Mucosa of gallbladder (tissue), 1 donor: ENCODE measurements at regions not wholly inside any gene's neighbourhood (a gene's known extent, or its start where the extent isn't known, plus 50 kb on each side); places are given as distances from the start of the nearest gene placed in this dataset.

ENCODE experiments used
- DNase-seq: peaks from one replicate; pipeline ENCODE4 v3.0.0-alpha.2; 2020; ENCODE audit warnings: low spot score
- donor health status: DM: no; HTN: no; CAD: no.

DNA sequence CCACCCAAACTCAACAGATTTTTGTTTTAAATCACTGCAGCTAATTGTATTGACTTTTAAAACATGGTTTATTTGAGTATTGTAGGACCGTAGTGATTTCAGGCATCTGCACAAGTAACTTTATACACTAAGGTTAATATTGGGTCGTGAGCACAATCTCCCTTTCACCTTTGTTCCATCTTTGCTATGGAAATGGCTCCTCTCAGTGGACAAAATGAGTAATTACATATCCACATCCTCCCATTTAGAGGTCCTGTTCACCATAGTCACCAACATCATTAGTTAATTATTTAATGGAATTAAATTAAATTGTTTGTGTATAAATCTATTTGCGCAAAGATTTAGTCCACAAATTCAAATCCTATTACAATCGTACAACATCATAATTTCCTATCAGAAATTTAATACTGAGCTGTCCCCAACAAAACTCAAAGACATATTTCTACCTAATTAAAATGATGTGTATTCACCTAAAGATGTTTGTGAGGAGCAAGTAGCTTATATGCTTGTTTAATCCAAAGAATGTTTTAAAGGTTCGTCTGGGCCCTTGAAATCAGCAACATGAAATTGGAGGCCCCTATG lies 173.0 kb upstream of the DAPK1 start:
- DNase-seq = no peak

DNA sequence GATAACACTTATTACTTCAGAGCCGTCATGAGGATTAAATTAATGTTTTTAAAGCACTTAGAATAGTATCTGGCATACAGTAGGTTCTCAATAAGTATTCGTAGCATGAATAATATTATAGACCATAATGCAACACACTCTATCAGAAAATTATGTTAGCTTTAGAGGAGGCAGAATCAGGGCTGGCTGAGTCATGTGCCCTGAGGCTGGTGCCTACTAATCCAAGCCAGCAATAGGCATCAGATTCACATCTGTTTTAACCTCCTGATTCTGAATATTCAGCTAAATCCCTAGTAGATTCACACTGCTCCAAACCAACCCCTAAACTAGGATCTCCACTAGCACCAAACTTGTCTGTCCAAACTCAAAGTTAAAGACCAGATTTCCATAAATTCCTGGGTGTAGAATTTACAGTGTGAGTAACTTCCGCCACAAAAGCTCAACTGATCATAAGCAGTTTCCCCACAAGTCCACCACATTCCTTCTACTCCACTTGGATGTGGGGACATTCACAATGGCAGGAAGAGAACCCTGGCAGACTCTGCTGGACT lies 170.0 kb upstream of the DAPK1 start:
- no peak for DNase-seq

- DNase-seq = no peak
These were observed 163.9 kb upstream of the DAPK1 start for GRCh38 chr9:87333802-87334201.

DNA sequence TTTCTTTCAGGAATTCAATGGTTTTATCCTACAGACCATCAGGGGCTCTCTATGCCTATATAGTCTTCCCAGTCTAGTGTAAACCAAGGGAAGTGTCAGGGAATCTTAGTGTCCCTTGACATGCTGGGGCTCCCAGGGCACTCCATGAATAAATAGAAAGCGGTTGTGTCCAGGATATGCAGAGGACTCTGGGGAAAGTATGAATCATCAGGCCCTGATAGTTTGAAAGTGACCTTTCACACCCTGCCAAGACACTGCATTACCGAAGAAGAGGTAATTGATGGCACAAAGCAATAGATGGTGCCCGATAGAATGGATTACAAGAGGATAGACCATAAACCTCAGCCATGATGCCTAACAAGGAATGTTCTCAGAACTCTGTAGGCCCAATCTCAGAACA lies 163.3 kb upstream of the DAPK1 start:
- DNase-seq = no peak

DNA sequence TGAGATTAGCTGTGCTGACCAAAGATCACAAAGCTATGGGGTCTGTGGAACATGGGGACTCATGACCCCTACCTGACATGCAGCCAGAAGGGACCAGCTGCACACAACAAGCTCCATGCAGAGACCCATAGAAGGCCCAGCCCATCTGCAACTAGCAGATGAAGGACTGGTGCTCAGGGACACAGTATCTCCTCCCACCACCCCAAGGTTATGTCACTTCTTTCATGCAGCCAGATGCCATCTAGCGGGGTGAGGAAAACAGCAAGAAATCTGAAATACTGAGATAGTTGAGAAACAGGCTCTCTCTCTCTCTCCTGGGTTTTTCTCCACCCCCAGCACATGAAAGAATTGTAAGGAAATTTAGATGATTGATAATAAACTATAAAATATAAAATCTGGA lies 161.3 kb upstream of the DAPK1 start:
- DNase-seq = peak; percentile 15

- DNase-seq = peak; percentile 51
These were observed 160.7 kb upstream of the DAPK1 start for GRCh38 chr9:87336914-87337333.

DNA sequence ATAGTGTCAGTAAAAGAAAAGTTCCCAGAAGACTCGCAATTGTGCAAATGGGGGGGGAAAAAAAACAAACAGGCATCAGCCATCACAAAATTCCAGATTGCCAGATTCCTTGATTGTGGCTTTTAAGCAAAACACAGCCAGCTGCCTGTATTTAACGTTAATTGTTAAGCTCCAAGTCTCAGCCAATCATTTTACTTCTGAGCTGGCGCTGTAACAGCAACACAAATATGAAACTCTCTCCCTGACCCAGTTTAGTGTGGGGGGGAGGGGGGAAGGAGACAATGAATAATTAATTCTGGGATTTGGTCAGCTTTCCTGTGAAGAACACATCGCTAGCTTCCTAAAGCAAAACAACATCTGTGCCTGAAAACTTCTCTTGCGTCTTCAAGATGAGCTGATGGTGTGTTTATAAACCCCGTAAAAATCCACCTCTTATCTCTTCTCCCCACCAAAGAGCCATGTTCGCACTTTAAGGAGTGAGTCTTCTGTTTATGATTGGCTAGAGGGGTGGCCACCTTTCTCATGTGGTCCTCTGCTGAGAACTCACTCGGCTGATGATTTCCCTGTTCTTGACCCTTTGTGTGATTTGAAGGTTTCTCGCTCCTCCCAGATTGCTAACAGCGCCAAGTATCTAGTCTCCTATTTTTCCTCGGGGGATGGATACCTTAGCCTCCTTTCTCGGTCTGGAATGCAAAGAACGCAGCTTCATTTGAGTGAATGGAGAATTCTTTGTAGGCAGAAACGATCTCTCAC lies 160.2 kb upstream of the DAPK1 start:
- DNase-seq = peak; percentile 45

- no peak for DNase-seq
These were observed 159.3 kb upstream of the DAPK1 start for GRCh38 chr9:87338088-87338989.

DNA sequence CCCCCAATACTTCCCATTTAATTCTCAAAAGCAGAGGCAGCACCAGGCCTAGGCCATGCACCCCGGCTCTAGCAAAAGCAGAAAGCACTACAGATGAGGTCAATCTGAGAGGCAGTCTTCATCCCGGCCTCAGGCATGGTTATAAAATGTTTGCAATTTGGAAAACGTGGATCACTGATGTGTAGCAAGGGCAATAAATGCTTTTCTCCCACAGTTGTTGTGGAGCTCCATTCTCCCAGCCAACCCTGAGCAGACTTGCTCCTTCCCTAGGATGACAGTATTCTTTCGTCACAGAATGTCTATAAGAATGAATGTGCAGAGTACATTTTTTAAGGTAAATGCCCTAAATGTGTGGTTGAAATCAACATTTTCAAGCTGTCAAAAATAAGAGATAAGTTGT lies 157.3 kb upstream of the DAPK1 start:
- DNase-seq = no peak

- peak; percentile 24 for DNase-seq
These were observed 154.9 kb upstream of the DAPK1 start for GRCh38 chr9:87342743-87343142.

DNA sequence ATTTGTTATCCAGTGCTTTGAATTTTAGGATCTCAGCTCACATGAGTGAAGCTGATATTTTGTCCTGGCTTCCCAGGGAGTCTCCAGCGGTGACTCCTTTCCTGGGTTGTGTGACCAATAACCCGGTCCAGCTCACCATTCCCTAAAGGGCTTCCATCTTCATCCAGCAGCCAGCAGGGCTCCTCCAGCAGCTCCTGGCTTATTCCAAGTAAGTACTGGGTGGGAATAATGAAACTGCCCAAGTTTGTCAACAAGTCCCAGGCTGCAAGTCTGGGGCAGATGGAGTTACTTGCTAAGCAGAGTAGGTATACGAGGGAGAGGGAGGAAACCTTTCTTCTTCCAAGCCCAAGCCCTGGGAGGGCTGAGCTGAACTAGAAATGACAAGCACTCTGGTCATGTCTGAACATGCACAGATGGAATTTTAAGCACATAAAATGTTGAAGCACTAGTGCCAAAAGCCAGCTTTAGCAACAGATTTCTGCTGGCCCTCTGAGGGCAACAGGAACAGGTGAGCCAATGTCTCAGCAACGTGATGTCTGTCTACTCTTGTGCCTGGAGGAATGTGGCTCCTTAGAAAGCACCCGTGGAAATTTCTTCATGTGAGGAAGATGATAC lies 153.7 kb upstream of the DAPK1 start:
- DNase-seq = no peak

- no peak for DNase-seq
These were observed 151.5 kb upstream of the DAPK1 start for GRCh38 chr9:87346061-87346665.

- DNase-seq = no peak
These were observed 146.8 kb upstream of the DAPK1 start for GRCh38 chr9:87350915-87351314.

DNA sequence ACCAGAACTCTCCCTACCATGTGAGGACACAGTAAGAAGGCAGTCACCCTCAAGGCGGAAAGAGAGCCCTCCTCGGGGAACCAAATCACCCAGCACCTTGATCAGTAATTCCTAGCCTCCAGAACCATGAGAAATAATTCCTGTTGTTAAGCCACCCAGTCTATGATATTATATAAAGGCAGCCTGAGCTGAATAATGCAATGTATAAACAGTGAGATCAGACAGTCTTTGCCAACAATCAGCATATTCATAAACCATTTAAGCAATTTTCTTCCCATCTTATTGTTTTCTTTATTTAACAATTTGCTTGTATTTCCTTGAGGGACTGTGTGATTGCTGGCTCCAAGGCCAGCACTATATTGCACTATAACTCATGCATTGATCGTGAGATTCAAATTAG lies 144.4 kb upstream of the DAPK1 start:
- no peak for DNase-seq

DNA sequence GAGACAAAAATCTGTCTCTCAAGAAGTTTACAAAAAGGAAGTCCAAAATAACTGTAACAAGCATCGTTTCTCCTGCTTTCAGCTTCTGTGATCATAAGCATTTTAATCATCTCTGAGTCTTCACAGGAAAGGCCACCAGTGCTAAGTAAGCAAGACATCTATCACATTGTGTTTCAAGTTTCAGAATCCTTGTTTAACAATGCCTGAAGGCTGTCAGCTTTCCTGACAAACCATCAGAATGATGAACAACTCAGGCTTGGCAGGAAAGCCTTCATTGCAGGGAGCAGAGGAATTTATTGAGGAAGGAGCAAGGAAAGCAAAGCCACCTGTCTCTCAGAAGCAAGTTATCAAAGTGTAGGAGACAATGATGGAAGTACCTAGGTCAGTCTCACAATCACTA lies 143.5 kb upstream of the DAPK1 start:
- no peak for DNase-seq

GRCh38 chr9:87357600-87357999 lies 140.1 kb upstream of the DAPK1 start:
- no peak for DNase-seq

DNA sequence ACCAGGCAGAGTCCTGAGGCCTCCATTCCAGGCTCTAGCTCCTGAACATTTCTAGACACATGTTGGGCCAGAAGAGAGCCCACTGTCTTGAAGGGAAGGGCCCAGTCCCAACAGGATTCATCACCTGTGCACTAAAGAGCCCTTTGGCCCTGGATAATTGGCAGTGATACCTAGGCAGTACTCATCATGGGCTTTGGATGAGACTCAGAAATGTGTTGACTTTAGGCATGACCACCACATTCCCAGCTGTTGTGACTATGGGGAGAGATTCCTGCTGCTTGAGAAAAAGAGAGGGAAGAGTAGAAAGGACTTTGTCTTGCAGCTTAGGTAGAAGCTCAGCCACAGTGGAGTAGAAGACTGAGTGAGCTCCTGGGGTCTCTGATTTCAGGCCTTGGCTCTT lies 138.4 kb upstream of the DAPK1 start:
- no peak for DNase-seq

- no peak for DNase-seq
These were observed 137.6 kb upstream of the DAPK1 start for GRCh38 chr9:87359958-87360601.

- DNase-seq = no peak
These were observed 127.5 kb upstream of the DAPK1 start for GRCh38 chr9:87370049-87370685.

GRCh38 chr9:87371795-87372355 lies 125.8 kb upstream of the DAPK1 start:
- no peak for DNase-seq
